LHCN-M2 (cell line): ENCODE measurements at regions not wholly inside any gene's neighbourhood (a gene's known extent, or its start where the extent isn't known, plus 50 kb on each side); places are given as distances from the start of the nearest gene placed in this dataset.

ENCODE experiments used
- DNase-seq: peaks from one replicate; pipeline ENCODE4 v3.0.0-alpha.2; 2012; ENCODE audit warnings: low read depth

DNA sequence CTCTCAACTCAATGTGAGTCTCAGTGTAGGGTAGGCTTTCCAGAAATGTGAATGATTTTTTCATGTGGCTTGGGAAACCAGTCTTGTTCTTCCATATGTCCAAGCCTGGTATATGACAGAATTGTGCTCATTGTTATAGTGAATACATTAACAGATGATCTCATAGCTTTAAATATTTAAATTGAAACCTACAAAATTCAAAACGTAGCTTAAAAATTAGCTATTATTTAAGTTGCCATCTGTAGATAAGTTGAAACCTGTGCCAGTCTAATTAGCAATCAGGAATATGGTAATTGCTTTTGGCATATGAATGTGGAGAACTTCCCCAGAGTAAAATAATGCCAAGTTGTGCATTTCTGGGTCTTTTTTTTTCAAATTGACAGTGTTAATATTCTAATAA lies 891.6 kb upstream of the SEL1L start:
- DNase-seq = no peak

DNA sequence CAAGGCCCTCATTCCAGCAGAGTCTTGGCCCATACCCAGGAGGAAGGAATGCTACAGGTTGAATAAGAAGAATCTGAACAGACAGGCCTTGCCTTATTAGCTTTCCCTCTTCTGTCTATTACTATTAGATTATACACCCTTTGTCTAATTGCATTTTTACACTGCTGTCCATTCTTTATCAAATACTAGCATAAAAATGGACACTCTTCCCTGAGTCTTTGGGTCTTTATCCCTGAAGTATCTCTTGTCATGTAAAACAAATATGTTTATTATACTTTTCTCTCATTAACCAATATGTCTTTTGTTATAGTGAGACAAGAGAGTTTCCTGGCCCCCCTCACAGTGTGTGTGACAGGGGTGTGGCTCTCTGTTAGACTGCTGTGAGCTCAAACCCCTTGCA lies 897.4 kb upstream of the SEL1L start:
- no peak for DNase-seq

DNA sequence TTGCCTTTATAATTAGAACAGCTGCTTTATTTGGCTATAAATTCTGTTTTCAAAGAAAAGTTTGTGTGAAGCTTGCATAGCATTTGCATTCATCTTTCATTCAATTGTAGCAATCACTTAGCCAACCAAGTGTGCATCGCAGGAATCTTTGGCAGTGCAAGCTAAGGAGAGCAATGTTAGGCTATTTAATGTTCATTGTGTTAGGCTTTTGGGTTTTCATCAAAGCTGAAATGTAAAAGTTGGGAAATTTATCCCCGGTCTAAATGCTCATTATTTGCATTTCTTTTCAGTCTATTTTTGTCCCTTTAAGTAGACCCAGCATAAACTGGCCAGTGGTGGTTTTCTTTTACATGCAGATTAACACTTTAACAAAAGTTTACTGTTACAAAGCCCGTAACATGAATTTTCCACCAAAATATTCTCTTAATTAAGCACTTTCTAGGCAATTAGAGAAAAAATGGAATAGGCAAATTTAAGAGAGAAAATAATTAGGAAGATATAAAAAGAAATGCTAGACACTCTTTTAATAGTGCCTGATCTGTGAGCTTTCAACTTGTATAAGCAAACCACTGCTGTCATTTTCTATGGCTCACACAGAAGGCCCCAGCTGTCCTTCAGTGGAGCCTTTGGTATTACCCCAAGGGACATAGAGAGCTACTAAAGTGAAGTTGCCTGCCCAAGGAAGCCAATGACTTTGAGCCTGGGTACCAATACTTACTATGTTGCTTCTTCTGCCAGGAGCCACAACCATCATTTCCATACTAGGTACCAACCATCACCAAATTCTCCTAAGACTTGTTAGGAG lies 898.9 kb upstream of the SEL1L start:
- no peak for DNase-seq

DNA sequence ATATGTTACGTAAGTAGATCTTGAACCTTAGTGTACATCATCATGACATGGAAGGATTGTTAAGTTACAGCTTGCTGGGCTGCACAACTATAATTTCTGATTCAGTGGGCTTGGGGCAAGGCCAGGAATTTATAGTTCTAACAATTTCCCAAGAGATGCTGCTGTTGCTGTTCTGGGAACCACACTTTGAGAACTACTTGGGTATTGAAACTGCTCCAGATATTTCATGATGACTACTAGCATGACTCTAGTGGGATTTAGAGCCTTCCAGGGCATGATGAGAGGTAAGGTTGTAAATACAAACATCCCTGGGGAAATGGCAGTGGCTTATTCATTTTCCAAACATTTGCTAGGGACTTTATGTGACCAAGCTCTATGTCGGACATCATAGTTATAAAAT lies 904.8 kb upstream of the SEL1L start:
- no peak for DNase-seq

DNA sequence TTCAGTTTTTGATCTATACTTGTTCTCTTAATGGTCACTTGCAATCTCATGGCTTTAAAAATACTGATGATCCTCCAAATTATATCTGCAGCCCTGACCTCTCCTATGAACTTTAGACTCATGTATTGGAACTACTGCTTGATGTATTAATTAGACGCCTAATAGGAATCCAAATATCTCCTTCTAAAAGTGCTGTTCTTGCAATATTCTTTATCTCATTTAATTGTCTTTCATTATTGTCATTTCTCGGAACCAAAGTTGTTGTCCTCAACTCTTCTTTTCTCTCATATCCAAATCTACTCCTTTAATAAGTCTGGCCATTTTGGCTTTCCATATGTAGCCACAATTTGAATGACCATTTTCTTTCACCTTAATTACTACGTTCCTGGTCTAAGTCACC lies 907.6 kb upstream of the SEL1L start:
- no peak for DNase-seq

DNA sequence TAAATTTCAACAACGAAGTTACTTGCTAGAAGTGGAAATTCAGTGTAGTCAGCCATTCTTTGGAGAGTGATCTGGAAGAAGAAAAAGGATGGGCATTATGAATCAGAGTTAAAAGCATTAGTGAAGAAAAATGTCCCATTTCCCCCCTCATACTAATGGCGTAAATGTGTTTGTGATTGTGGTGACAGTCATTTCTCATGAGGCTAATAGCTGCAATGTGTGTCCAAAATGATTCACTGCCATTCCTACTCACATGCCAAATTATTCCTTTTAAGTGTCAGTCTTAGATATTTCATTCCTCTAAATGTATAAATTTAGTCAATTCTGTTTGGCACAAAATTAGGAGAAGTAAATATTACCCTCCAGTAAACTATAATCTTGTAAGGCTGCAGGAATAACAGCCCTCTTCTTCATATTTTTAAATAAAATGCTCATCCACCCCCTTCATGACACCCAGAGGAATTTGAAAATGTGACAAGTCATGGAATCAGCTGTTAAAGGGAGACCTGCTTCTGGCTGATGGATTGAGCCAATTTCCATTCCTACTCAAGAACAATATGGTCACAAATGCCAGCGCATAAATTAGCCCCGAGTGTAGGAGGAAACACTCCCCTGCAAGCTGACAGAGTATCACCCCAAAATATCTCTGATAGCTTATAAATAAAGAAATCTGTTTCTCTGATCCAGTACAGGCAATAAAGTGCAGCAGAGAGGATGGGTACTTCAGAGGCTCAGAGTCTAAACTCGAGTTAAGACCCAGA lies 912.3 kb upstream of the SEL1L start:
- DNase-seq = no peak

DNA sequence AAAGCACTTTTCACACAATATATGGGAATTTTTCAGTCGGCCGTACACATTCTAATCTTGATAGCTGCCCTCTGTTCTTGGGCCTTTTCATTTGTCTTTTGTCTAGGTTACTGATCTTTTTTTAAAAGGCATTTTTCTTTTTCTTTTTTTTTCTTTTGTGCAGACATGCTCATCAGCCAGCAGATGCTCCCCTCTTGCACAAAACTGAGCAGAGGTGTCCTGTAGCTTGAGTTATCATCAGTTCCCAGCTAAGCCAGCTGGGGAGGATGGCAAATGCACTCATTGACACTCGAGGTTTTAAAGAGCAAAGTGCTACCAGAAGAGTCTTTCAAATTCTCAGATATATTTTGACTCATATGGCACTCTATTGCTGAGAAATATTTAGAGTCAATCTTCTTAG lies 913.9 kb upstream of the SEL1L start:
- DNase-seq = no peak

DNA sequence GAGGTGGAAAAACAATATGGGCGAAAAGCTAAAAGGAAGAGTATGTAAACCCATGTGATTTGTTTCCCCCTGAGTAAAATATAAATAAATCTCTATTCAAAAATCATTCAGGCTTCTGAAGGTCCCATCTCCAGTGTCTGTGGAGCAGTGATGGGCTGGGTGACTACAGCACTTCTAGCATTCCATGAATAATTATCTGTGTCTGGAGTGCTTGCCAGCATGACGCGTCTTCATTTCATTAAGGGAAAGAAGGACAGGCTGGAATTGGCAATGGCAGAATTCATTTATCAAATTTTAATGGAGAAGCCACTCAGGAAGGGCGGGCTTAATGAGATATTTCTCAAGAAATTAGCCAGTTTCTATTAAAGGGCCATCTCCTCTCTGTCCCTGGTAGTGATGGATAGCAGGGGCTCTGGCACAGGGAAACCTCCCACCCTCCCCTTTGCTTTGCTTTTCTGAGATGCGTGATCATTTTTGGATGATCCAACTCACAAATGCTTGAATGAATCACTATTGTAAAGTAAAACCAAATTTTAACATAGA lies 916.3 kb upstream of the SEL1L start:
- DNase-seq = no peak

DNA sequence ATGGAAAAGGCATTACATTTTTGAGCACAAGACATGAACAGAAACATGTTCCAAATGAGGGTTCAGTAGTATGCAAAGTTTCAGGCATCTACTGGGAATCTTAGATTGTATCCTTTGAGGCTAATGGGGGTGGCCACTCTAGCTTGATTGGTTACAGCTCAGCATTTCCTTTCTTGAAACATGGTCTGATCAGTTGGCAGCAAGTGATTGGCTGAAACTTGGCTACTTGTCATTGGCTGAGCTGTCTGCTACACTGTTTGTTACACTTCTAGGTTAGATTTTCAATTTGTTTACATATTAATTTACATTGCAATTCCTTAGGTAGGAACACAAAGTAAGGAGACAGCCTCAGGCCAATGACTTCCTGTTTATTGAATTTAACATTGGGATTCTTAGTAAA lies 918.0 kb upstream of the SEL1L start:
- DNase-seq = no peak

DNA sequence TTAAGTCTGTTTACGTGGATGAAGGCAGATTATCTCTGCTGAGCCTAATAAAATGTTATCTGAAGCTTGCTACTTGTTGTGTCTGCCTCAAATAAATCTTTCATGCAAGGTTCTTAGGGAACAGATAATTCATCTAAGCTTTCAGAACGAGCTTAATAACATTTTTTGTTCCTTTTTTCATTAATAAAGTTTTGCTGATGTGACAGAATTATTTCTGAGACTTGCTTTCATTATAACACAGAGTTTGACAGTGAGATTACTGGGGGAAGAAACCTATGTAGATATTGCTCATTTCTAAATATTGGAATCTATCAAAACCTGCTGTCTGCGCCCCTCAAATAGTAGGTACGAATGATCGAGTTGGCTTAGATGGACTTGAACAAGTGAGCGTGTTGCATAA lies 948.7 kb upstream of the SEL1L start:
- no peak for DNase-seq

DNA sequence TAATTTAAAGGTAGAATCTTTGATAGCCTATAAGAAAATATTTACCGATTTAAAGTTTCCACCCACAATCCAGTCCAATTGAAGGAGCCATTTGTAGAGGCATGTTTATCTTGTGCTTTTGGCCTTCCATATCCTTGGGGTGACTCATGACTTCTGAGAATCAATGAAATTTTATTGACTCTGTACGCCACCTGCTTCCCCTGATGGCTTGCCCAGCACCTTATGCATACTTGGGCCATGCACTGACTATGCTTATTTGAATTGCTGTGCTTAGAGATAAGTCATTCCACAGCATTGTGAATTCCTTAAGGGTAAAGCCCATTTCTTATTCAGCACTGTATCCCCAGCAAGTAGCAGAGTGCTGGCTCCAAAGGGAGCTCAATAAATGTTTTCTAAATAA lies 954.8 kb upstream of the SEL1L start:
- no peak for DNase-seq

DNA sequence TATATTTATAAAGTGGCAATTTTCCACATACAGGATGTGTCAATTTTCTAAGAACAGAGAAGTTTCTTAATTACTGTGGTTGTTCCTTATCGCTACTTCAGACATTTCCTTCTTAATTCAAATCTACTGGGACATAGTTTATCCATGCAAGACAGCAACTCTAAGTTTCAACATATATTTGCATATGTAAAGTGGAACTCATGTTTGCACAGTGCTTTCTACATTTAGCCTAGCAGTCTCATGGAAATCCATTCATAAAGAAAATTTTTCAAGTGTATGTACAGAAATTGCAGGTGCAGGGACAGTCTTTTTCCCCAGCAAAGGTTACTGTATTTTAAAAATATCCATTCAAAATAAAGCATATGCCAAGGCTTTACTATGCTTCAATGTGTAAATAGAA lies 956.7 kb upstream of the SEL1L start:
- no peak for DNase-seq

DNA sequence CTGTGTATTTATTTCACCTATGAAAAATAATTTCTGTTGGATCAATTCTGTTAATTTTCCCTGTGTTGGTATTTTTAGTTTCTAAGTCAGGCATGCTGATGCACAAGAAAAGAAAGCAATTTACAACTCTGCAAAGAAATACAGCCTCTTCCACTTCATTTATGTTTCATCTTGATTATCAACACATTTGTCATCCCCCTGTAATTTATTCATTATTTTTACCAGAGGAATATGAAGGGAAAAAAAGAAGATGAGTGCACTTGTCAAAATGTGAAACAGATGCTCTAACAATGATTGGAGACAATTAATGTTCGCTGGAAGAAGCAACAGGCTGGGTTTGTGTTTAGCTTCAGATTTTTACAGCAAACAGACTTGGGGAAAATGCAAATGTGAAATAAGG lies 958.5 kb upstream of the SEL1L start:
- no peak for DNase-seq

DNA sequence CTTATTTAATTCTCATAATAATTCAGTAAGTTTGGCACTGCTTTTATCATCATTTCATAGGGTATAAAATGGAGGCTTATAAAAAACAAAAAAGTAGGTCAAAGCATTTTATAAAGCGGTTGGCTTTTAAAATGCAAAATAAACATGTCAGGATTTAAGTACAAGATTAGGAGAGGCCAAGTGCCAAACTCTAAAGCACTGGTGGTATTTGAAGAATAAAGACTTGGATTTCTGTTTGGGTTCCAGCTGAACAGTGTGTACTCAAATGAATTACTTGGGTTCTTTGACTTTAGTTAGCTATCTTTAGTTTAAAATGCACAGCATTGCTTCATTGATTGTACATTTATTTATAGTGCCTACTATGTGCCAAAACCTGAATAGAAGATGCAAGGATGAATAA lies 966.6 kb upstream of the SEL1L start:
- DNase-seq = no peak

DNA sequence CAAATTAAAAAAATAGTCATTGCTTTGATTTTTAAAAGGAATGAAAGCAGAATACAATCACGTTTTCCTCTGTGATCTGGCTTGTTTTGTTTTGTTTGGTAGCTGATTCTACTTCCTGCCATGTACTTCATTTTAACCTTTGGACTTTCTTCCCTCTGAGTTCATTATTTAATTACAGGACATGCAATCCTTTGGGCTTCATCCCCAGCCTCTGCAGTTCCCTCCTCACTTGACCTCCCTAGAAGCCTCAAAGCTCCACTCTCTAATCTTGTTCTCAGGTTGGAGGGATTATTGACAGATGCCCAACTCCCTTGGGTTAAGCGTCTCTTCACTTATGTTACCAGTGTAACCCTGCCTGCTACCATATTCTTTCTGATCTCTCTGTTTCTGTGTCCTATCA lies 967.9 kb upstream of the SEL1L start:
- no peak for DNase-seq

DNA sequence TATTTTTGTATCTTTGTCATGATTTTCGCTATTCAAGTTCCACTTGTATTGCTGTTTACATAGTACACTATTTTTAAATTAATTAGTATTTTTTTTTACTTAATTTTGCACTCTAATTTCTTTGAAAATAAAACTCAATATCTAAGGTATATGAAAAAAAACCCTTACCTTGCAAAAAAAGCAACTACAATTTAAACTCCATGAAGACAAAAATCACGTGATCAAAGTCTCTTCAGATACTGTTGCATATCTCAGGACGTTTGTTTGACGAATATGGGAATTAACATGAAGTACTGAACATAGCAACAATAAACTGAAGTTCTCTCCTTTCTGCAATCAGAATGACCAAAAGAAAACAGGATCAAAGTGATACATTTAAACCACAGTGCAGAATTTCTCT lies 968.4 kb upstream of the SEL1L start:
- no peak for DNase-seq

DNA sequence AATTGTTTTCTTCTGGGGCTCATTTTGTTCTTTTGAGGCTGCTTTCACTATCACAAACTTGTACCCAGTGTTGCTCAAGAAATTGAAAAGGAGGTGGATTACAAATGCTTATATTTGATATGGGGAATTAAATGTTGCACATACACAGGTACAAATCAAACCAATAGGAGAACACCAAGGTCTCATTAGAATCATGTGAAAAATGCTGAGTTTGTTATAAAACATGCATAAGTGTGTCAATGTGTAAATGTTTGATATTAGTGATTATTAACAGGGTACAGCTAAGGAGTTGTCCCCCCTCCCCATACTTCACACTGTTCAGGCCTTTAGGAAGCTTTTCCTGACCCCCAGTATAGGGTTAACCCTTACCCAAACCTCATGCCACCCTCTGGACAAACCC lies 971.2 kb upstream of the SEL1L start:
- no peak for DNase-seq

DNA sequence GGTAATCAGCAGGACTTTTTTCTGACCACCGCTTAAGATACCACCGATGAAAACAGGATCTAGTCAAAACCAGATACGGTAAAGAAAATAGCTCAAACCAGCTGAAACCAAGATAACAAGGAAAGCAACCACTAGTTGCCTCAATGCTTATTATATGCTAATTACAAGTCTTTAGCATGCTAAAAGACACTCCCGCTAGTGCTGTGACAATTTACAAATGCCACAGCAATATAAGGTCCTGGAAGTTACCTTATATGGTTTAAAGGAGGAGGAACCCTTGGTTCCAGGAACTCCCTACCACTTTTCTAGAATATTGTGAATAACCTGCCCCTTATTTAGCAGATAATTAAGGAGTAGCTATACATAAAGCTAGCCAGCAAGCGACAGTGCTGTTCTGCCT lies 976.4 kb upstream of the SEL1L start:
- DNase-seq = no peak

DNA sequence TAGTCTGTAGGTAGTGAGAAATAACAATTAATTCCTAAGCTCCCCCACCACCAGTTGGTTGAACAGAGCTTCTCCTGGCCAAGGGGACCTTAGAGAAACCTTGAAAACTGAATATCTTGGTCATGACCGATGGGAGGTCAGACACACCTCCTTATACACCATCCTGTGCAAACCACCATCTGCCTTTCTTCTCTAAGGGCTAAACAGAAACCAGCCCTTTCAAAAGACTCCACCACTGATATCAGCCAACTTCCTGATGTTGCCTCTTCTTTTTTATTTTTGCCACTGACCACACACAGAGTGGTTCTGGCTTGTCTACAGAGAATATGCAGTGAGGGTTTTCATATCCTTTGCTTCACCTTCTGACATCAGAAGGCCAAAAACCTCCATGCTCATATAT lies 977.7 kb upstream of the SEL1L start:
- no peak for DNase-seq

DNA sequence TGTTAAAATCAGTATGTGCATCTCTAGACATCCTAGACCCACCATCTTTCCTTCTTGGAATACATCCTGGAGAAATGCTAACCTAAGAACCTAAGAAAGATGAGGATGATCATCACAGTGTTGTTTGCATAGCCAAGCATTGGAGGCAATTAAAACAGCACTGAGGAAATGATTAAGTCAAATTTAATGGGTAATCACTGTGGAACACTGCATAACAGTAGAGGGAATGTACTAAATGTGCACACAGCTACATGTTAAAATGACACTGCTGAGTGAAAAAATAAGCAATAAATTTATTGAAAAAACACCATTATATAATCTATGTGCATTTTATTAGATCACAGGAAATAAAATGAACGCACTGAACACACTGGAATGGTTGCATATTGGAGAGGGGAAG lies 987.1 kb upstream of the SEL1L start:
- no peak for DNase-seq

DNA sequence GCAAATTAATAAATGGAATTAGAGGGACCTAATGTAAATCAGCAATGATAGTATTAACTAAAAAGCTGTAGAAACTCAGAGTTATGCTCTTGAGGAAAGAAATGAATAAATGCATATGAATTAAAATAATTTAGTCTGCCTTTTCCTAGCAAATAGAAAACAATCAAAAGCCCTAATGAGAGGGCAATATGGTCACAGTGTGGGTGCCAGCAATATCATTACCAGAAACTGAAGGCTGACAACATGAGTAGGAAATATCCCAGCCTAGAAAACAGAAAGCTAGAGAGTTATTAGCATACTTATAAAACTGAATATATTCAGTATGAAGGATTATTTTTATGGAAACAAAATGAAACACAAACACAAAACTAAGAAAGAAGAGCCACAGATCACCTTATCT lies 987.5 kb upstream of the SEL1L start:
- no peak for DNase-seq

DNA sequence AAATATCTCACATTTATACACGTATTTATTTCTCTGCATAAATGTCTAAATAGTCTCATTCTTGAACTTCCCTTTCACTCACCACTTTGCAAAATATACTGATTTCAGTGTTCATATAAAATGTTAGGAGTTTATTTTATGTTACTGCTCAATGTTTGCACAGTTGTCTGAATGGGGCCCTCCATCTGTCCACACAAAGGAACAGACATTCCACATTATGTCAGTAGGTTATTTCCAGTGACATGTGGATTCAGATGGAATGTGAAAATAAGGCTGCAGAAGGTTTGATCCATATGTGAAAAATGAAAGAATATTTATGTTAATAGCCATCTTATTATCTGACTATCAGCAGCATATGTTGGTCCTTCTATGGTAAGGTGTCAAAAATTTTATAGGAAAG lies 994.4 kb upstream of the SEL1L start:
- no peak for DNase-seq

DNA sequence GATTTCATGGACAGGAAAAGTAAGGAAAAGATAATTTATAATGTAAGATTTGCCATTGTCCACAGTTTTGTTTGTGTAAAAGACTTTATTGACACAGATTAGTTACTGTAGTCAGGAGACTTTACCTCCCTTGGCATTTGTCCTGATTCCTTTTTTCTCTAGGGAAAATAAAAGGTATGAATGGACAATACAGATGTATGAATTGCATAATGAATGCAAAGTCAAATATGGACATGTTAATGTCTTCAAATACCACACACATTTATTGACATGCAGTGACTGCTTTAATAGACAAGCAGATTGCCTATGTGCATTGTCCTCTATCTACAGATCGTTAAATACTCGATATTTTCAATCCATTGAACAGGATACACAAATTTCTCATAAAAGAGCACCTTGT lies 999.7 kb upstream of the SEL1L start:
- DNase-seq = no peak
